Activated CD4-positive, alpha-beta T cell treated with anti-CD3 and anti-CD28 coated beads, Interleukin-2, amount 50 U/mL, for 48 hours (primary cell): ENCODE measurements at regions not wholly inside any gene's neighbourhood (a gene's known extent, or its start where the extent isn't known, plus 50 kb on each side); places are given as distances from the start of the nearest gene placed in this dataset.
A peak's percentile ranks its signal among the peaks of the same experiment; 100 is the strongest.
"Not testable (repeated sequence)": the region's sequence is repeated elsewhere in the genome, so short reads cannot be mapped to it uniquely, and the experiment has no call there.

Source experiments
- DNase-seq, 2 experiments: peaks; one replicate each; pipeline ENCODE4 v3.0.0-alpha.2; 2020

- DNase-seq, result no peak
Observed at GRCh38 chr6:14506656-14507246, 389.2 kb downstream of the CD83 start.

GRCh38 chr6:14509120-14509519 is 391.5 kb downstream of the CD83 start:
- no peak for DNase-seq

GRCh38 chr6:14510038-14510437 is 392.5 kb downstream of the CD83 start:
- no peak for DNase-seq

- no peak for DNase-seq
Observed at GRCh38 chr6:14511061-14511586, 393.6 kb downstream of the CD83 start.

GRCh38 chr6:14512246-14512645 is 394.7 kb downstream of the CD83 start:
- no peak for DNase-seq

- no peak for DNase-seq
Observed at GRCh38 chr6:14513496-14514393, 396.2 kb downstream of the CD83 start.

DNA sequence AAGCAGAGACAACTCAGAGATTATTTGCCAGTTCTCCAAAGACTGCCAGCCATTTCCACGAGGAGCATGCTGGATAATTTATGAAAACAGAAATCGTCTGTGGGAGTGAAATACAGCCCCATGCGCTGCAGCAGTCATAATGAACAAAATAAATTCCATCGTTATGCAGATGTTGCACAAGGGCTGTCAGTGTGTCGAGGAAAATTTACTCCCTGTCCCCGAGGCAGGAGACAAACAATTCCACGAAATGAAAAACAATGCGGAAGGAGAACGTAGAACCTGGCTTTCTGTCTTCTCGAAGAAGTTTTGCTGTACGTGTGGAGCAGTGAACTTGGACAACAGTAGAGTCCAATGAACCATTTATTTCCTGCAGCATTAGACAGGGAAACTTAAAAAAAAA is 399.4 kb downstream of the CD83 start:
- DNase-seq, result no peak

- no peak for DNase-seq
Observed at GRCh38 chr6:14517516-14518105, 400.0 kb downstream of the CD83 start.

GRCh38 chr6:14518515-14519217 is 401.1 kb downstream of the CD83 start:
- DNase-seq, result no peak

GRCh38 chr6:14520029-14520428 is 402.5 kb downstream of the CD83 start:
- no peak for DNase-seq

DNA sequence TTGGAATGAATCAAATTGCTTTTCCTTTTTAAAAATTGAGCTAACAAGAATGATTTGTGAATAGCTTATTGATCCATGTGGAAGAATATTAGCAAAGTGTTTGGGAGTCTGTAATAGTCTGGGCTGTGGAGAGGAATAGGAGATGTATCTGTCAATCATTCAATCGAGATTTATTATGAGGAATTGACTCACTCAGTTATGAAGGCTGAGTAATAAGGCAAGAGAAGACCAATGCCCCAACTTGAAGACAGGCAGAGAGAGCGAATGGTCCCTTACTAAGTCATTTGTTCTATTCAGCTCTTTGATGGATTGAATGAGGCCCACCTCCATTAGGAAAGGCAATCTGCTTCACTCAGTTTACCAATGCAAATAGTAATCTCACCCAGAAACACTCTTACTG is 403.0 kb downstream of the CD83 start:
- no peak for DNase-seq

DNA sequence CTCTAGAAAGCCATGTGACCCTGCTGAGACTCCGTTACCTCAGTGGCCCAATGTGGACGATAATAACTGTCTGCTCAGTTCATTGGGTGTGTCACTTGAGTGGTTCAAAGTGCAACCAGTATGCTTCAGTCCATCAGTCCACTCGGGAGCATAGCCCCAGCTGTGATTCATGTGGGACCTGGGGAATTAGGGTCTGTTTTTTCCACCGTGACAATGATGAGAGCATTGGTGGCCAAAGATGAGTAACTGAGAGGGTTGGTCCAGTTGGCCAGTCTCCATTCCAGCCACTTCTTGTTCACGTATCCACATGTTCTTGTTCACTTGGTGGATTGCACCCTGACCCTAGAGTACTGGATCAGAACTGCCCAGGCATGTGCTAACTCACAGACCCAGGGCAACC is 403.6 kb downstream of the CD83 start:
- no peak for DNase-seq

DNA sequence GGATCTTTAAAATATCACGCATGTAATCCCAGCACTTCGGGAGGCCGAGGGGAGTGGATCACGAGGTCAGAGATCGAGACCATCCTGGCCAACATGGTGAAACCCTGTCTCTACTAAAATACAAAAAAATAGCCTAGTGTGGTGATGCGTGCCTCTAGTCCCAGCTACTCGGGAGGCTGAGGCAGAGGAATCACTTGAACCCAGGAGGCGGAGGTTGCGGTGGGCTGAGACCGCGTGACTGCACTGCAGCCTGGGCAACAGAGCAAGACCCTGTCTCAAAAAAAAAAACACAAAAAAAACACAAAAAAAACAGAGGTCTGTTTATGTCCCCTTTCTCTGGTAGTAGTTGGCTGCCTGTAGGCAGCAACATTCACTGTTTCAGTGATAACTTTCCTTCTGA is 404.3 kb downstream of the CD83 start:
- not testable (repeated sequence) for DNase-seq

DNA sequence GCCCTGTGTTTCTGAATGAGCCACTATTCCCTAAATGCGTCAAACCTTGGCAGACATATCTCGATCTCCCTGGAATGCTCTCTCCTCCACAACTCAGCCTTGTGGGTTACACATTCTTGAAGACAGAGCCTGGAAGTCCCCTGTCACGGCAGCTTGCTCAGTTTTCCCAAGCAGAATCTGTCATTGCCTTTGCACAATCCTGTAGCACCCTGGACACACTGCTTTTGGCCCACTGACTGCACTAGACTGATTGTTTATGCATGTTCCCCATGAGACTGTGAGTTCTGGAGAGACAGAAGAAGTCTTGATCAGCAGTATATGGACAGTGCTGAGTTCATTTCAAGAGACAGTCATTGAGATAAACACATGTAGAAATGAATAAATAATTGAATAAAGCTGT is 406.7 kb downstream of the CD83 start:
- DNase-seq, result no peak

DNA sequence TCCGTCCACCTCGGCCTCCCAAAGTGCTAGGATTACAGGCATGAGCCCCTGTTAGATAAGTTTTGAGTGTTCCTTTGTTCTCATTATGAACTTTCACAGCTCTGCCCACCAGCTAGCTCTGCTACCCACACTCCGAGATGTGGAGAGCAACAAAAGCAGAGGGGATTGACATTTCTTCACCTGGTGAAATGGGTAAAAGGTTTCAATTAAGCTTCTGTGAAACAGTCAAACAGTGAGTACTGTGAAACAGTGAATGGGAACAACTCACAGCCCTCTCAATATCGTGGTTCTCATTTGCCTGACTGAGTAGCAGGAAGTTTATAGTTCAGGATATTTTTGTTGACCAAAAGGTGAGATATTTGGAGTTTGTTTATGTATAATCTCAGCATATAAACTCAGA is 412.8 kb downstream of the CD83 start:
- DNase-seq, result no peak

DNA sequence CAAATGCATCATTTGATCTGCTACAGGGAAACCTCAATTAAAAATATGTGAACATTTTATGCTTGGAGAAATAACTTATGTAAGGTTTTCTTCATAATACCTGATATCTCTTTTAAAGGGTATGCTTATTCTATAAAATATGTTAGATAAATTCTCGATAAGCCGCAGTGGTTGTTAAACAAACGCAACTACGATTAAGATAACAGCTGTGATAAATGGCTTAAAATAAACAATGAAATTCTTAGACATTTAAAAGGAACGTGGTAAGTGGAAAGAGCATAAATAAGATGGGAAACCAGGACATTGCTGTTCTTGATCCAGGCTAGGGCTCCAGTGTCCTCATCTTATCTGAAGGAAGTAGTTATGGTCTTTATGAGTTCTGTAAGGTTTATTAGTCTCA is 415.9 kb downstream of the CD83 start:
- DNase-seq, result no peak

- no peak for DNase-seq
Observed at GRCh38 chr6:14537030-14537429, 419.5 kb downstream of the CD83 start.

DNA sequence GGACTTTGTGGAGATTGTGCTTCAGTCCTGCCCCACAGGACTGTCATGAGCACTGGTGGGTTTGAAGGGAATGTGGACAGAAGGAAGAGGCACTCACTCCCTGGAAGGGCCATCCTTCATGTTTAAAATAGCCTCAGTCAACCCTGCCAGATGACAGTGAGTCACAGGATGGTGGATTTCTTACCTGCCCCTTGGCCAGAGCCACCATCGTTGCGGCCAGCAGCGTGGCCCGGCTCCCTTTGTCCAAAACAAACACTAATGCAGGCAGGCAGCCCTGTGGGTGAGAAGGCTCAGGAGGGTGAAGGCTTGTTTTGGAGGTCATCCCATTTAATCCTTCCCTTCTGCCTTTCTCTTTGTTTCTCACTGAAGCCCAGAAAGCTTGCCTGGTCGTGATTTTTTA is 422.7 kb downstream of the CD83 start:
- no peak for DNase-seq

GRCh38 chr6:14540810-14541540 is 423.4 kb downstream of the CD83 start:
- no peak for DNase-seq

DNA sequence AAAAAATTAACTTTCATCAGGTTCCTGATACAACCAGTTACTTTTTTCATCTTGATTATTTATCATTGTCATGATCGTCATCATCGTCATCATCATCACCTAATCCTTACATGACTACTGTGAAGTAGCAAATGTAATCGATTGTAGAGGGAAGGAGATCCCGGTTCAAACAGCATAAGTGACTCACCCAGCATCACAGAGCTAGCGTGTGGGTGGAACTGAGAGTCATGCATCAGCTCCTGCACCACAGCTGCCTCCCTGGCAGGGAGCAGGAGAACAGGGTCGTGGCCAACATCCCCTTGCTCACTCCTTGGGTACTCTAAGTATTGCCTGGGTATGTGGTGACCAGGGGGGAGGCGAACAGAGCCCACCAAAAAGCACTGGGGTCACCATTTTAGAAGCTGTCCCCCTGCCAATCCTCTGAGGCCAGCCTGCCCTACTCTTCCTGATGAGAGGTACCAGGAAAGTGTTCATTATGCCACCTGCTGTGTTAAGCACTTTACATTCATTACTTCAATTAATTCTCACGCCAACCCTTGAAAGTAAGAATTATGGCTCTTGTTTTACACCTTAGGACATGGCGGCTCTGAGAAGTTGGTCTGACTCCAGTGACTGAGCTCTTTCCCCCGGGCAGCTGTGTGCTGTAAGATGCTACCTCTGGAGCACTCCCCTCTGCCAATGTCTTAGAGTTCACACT is 425.2 kb downstream of the CD83 start:
- peak; percentile 74 to 79 for DNase-seq

DNA sequence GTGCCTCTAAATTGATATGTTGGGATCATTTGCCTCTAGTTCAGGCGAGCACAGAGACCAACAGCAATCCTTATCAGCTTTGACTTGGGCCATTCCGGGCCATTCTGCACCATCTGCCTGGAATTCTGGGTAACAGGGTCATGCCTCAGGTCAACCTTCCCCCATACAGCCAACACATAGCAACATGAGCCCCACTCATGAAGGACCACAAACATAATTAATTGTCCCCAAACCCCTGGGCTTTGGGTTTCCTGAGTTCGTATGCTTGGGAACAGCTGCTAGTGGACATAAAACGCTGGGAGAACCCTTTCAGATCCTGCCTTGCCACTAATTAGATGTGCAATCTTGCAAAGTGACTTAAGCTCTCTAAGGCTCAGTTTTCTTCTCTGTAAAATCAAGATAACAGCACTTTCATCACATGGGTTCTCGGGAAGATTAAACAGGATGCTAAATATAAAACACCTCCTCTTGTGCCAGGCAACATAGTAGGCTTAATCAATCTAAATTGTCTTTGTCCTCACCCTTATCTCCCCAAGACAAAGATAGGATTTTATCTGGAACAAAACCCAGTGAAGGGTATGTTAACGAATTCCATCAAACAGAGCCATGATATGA is 426.5 kb downstream of the CD83 start:
- no peak for DNase-seq
